ENCODE measurements at regions not wholly inside any gene's neighbourhood (a gene's known extent, or its start where the extent isn't known, plus 50 kb on each side); places are given as distances from the start of the nearest gene placed in this dataset.
"Not testable (repeated sequence)": the region's sequence is repeated elsewhere in the genome, so short reads cannot be mapped to it uniquely, and the experiment has no call there.

DNA sequence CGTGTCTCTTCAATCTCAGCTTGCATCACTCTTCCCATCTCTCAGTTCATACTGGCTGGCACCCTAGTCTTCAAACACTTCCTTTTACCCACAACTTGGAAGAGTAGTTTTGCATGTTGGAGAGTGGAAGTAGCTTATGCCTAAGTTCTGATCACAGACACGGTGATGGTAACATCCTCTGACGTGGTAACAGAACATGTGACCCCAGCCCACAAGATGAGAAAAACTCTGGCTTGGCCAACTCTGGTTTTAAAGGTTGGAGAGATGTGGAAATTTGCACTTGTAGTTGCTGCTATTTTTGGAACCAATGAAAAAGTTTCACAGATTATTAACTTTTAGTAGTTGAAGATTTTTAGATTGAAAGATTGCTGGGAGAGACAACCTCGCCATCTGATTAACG lies 155.4 kb upstream of the SLC35G4 start:
- no peak for DNase-seq

DNA sequence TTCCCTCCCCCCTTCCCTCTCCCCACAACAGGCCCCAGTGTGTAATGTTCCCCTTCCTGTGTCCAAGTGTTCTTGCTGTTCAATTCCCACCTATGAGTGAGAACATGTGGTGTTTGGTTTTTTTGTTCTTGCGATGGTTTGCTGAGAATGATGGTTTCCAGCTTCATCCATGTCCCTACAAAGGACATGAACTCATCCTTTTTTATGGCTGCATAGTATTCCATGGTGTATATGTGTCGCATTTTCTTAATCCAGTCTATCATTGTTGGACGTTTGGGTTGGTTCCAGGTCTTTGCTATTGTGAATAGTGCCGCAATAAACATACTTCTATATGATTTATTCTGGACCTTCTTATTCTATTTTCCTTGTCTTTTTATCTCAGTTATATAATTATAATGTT lies 165.2 kb upstream of the SLC35G4 start:
- DNase-seq: not testable (repeated sequence)

DNA sequence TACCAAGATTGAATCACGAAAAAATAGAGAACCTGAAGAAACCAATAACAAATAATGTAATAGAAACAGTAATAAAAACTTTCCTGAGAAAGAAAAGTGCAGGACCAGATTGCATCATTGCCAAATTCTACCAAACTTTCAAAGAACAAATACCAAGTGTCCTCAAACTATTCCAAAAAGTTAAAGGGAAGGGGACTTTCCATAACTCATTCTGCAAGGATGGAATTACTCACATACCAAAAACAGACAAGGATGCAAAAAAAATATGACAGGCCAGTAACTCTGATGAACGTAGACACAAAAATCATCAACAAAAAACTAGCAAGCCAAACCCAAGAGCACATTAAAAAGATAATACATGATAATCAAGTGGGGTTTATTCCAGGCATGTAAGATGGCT lies 172.3 kb upstream of the SLC35G4 start:
- no peak for DNase-seq

DNA sequence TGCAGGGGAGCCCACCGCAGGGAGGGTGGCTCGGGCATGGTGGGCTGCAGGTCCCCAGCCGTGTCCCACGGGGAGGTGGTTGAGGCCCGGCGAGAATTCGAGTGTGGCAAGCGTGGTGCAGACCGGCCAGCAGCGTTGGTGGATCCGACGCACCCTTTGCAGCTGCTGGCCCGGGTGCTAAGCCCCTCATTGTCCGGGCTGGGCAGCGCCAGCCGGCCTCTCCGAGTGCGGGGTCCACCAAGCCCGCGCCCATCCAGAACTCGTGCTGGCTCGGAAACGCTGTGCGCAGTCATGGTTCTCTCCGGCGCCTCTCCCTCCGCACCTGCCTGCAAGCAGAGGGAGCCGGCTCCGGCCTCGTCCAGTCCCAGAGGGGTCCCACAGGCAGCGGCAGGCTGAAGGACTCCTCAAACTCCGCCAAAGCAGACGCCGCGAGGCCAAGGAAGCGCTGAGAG lies 177.0 kb upstream of the SLC35G4 start:
- no peak for DNase-seq

- DNase-seq: no peak
Observed at GRCh38 chr18:11429876-11430275, 179.5 kb upstream of the SLC35G4 start.

DNA sequence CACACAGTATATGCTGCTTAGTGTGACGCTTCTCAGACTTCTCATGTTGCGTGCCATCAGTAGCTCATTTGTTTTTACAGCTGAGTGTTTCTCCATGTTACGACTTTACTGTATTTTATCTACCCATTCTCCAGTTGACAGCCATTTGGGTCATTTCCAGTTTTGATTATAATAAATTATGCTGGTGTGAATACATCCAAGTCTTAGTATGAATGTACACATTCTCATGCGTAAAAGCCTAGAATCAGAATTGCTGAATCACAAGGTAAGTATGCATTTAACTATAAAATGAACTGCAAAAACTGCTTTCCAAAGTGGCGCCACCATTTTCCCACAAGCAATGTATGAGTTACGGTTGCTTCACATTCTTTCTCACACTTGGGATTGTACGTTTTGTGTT lies 184.2 kb upstream of the SLC35G4 start:
- no peak for DNase-seq

- DNase-seq: no peak
Observed at GRCh38 chr18:11419338-11419737, 190.1 kb upstream of the SLC35G4 start.

GRCh38 chr18:11412811-11413210 lies 196.6 kb upstream of the SLC35G4 start:
- no peak for DNase-seq

DNA sequence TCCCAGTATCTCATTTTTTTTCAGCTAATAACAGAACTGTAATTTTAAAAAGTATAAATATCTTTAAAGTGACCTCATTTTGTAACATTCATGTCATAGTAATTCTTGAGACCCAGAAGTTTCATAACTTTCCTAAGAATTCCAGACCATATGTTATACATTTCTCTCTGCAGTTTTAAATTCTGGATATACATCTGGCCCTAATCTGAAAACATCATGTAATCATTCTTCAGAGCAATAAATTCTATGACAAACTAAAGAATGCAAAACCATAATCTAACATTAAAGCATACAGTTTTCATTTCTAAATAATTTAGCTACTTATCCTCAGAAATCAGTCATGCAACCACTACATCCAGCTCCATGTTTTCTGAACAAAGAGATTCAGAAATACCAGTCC lies 198.3 kb upstream of the SLC35G4 start:
- DNase-seq: no peak

DNA sequence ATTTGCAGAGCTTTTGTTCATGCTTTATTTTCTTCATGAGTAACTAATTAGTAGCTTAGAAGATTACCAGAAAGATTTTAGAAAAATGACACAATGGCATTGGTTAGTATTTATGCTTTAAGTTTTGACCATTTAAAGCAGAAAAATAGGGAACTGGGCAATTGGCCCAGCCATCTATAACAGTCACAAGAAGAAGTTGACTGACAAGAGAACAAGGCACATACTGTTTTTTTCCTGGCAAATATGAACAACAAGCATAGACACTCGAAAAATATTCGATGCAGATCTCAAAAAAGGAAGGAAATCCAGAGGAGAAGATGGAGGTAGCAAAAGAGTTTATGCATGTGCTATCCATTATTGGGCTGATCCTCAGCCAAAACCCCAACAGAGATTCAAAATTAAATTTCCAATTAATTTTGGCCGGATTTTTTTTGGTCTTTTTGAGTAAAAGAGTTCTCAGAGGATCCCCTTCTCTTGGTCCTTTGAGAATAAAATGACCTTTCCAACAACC lies 200.8 kb upstream of the SLC35G4 start:
- no peak for DNase-seq

GRCh38 chr18:11407940-11408339 lies 201.5 kb upstream of the SLC35G4 start:
- no peak for DNase-seq

GRCh38 chr18:11405804-11406203 lies 203.6 kb upstream of the SLC35G4 start:
- DNase-seq: no peak

DNA sequence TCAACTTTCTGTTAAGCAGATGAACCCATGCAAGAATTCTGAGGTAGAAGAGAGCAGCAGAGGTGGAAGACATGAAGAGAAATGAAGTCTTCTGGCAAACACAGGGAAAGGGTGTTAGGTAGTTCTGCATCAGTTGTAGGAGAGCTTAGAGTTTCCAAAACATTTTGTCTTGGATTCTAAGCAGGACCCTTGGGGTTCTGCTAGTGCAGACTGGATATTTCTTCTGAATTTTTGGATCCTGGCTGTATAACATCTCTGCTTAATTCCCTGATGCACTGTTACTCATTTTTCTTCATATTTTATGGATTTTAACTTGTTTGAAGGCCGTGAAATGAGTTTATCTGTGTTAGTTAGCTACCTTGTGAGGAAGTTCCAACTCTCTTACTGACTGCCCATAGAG lies 208.7 kb upstream of the SLC35G4 start:
- no peak for DNase-seq

DNA sequence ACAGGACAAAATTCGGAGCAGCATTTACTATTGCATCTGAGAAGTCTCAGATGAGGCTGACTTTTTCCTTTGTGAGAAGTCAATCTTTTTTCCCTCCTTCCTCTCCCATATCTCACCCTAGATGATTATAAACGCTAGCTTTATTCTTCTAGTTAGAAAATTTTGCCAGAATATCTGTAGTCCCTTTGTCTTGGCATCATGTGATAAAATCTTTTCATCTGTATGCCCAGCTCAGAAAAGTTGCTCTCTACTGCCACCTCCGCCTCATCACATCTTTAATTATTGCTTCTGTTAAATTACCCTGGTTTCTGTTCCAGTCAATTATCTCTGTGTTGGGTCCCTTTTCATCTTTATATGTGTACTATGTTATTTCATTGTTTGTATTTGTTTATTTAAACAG lies 210.8 kb upstream of the SLC35G4 start:
- DNase-seq: no peak

DNA sequence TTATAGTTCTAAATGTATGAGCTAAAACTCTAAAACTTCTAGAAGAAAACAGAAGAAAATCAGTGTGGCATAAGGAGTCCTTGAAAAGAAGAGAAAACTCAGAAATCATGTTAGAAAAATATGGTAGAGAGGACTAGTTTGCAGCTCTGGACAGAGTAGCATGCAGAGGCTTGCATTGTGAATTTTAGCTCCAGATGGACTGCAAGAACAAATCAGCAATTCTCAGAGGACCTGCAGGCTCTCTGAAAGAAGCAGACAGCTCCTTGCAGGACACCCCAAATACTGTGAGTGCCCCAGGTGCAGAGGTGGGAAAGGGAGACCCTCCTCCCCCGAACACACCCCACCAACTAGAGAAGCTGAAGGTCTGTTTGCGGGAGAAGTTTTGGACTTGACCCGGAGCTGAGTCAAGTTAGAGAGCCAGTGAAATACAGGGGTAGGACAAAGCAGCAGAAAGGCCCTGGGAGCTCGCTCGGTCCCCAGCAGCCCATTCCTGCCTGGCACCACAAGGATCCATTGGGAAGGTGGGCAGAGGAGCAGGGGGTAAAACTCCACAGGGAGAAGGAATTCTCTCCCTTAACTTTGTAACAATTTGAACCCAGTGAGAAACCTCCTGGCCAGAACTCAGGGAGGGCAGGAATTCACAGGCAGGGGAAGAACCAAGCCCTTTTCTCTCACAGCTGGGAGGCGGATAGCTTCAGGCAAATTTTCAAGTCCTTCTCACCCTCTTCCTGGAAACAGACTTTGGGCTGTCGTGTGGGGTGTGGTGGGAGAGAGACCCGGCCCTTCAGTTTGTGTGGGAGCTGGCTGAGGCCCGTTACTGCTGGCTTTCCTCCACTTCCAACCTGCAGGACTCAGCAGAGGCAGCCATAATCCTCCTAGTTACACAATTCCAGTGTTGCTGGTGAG lies 216.2 kb upstream of the SLC35G4 start:
- no peak for DNase-seq

- DNase-seq: no peak
Observed at GRCh38 chr18:11392292-11392691, 217.1 kb upstream of the SLC35G4 start.

DNA sequence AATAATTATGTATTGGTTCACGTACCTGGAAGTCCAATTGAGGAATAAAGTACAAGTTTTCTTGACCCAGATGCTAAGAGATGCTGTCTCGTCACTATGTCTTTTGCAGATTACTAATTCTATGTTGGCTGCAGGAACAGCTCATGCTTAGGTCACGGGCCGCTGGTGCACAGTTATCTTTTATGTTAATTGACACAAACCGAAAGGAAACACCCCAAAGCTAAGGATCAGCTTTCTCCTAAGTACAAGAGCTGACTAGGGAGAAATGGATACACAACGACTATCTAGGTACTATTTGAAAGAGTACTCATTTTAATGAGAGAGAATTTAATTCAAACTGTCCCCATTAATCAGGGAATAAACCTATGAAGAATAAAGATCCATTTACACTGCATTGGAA lies 217.7 kb upstream of the SLC35G4 start:
- no peak for DNase-seq

- no peak for DNase-seq
Observed at GRCh38 chr18:11388755-11389680, 220.4 kb upstream of the SLC35G4 start.

DNA sequence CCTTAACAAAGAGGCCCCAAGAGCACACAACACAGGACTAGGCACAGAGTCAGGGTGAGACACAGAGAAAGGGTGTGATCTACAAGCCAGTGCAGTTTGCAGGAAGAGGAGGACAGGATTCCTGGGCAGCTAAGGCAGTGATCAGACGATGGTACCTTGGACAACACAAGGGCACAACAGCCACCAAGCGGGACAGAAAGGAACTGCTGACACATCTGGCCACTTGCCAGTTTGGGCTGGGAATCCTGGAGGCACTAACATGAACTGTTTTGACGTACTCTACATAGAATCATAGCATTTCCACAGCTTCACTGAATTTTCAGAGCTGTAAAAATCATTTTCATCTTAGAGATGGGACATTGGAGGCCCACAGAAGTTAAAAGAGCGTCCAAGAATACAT lies 221.5 kb upstream of the SLC35G4 start:
- no peak for DNase-seq

DNA sequence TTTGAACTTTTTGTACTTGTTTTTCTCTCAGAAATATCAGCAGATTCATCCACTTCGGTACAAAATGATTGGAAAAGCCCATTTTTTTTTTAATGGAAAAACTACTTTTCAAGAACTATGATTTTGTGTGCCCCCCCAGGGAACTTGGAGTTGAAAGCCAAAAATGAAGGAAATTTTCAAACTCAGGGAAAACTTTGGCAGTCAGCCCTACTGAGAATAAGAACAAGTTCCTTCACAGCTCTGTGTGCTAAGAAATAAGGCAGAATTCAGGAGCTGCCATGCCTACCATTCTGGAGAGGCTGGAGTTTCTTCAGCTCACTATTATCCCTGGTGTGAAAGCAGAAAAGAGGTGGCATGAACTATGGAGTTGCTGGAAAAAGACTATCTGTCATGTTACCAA lies 226.0 kb upstream of the SLC35G4 start:
- DNase-seq: no peak

- no peak for DNase-seq
Observed at GRCh38 chr18:11380968-11381367, 228.4 kb upstream of the SLC35G4 start.

- DNase-seq: no peak
Observed at GRCh38 chr18:11379660-11380059, 229.7 kb upstream of the SLC35G4 start.

GRCh38 chr18:11377766-11378540 lies 228.6 kb upstream of the PIEZO2 start:
- no peak for DNase-seq
